ENCODE measurements at regions not wholly inside any gene's neighbourhood (a gene's known extent, or its start where the extent isn't known, plus 50 kb on each side); places are given as distances from the start of the nearest gene placed in this dataset.
"Not testable (repeated sequence)": the region's sequence is repeated elsewhere in the genome, so short reads cannot be mapped to it uniquely, and the experiment has no call there.

DNA sequence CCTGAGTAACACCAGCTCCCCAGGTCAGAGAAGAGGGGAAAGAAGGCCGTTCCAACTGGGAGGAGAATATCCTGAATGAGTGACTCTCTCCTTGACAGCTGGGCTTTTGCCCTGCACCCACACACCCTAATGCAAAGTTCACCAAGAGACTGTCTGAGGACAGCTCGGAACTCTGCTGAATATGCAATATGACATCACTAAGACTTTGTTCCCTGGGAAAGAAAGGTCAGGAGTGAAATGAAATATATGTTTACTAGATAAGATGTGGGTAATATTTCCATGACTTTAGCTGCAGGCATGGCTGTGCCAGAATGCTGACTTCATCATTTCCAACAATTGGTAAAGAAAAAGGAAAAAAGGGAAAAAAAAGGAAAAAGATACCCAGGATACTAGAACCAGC, 488.2 kb upstream of the RAB6C start:
- TF ChIP-seq, protein P1, sequence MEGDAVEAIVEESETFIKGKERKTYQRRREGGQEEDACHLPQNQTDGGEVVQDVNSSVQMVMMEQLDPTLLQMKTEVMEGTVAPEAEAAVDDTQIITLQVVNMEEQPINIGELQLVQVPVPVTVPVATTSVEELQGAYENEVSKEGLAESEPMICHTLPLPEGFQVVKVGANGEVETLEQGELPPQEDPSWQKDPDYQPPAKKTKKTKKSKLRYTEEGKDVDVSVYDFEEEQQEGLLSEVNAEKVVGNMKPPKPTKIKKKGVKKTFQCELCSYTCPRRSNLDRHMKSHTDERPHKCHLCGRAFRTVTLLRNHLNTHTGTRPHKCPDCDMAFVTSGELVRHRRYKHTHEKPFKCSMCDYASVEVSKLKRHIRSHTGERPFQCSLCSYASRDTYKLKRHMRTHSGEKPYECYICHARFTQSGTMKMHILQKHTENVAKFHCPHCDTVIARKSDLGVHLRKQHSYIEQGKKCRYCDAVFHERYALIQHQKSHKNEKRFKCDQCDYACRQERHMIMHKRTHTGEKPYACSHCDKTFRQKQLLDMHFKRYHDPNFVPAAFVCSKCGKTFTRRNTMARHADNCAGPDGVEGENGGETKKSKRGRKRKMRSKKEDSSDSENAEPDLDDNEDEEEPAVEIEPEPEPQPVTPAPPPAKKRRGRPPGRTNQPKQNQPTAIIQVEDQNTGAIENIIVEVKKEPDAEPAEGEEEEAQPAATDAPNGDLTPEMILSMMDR (conservative IDR thresholded peaks at IDR 0.05; ENCODE audit: low read depth, low read length) = no peak
- no peak for DNase-seq (ENCODE audit: low read depth)
- no peak overlapping the region for H3K4me3 ChIP-seq (ENCODE audit: low read length)

DNA sequence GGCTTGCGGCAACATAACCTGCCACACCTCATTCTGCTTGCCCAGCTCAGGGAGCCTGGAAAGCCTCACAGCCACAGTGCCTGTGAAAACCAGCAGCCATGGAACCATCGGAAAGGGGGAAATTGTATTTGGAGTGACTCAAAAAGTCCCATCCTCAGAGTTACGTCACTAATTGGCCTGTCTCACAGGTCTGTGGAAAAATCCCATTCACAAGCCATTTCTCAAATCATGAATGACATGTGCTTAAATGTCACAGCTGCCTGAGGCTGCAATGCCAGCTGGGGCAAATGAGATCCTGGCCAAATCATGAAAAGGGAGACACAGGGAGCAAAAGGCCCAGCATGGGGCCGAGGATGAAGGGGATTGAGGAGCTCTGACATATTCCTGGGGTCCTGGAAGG, 486.9 kb upstream of the RAB6C start:
- TF ChIP-seq, protein P1 (conservative IDR thresholded peaks at IDR 0.05; ENCODE audit: low read depth, low read length) = no peak
- no peak for DNase-seq (ENCODE audit: low read depth)
- H3K4me3 ChIP-seq (ENCODE audit: low read length) = no peak overlapping the region

DNA sequence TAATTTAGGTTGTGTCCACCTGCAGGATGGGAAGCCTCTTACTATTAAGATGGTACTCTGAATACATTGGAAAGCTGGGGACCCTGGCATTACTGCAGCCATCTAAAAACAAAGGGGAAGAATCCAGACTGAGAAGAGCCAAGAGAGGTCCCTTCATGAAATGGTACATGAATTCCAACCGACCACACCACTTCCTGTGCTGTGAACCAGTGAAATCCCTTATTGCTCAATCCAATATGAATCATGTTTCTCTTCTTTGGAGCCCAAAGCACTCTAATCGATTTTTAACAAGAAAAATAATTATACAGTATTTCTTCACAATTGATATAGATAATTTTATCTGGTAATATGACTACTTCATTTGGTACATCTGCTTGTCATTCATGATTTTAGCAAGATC, 479.7 kb upstream of the RAB6C start:
- H3K4me3 ChIP-seq (ENCODE audit: low read length) = no peak overlapping the region
- DNase-seq (ENCODE audit: low read depth) = no peak
- TF ChIP-seq, protein P1 (conservative IDR thresholded peaks at IDR 0.05; ENCODE audit: low read depth, low read length) = no peak

DNA sequence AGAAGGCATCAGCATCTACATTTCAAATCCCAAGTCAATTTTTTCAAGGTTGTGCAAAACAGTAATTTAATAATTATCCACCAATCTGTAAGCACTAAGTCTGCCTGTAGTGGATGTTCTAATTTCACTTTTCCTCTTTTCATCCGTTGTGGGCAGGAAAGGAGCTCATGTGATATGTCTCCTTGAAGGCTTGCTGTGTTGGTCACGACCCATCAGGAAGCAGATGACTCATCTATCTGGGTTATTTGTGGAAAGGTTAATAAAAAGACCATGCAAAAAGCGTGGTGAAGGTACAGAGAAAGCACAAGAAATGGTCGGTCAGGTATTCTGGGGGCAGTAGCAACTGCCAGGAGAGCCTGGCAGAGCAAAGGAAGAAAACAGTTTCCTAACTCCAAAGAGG, 476.7 kb upstream of the RAB6C start:
- DNase-seq (ENCODE audit: low read depth) = no peak
- TF ChIP-seq, protein P1 (conservative IDR thresholded peaks at IDR 0.05; ENCODE audit: low read depth, low read length) = no peak

DNA sequence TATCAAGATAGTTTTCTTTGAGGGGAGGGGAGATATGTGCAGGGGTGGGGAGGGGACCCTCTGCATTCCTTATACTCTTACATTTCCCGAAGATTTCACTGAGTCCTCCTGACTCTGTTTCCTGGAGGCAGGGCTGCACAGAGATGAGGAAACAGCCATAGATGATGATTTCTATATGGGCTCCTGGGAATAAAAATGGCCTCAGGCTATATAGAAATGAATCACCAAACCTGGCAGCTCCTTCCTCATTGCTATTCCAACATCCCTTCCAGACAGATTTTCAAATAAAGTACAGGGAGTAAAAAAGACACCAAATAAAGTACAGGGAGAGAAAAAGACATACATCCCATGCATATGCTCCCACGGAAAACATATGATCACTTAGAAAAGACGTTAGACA, 474.8 kb upstream of the RAB6C start:
- TF ChIP-seq, protein P1 (conservative IDR thresholded peaks at IDR 0.05; ENCODE audit: low read depth, low read length) = no peak
- no peak overlapping the region for H3K4me3 ChIP-seq (ENCODE audit: low read length)
- DNase-seq (ENCODE audit: low read depth) = no peak

More for the DNA sequence above, 476.7 kb upstream of the RAB6C start:
- no peak overlapping the region for H3K4me3 ChIP-seq (ENCODE audit: low read length)

DNA sequence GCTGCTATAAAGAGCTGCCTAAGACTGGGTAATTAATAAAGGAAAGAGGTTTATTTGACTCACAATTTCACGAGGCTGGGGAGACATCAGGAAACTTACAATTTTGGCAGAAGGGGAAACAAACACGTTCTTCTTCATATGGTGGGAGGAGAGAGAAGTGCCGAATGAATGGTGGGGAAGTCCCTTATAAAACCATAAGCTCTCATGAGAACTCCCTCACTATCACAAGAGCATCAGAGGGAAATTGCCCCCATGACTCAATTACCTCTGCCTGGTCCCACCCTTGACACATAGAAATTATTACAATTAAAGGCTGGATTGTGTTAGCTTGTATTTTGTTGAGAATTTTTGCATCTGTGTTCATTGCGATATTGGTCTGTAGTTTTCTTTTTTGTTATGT, 460.5 kb upstream of the RAB6C start:
- DNase-seq (ENCODE audit: low read depth) = no peak
- TF ChIP-seq, protein P1 (conservative IDR thresholded peaks at IDR 0.05; ENCODE audit: low read depth, low read length) = no peak
- H3K4me3 ChIP-seq (ENCODE audit: low read length) = no peak overlapping the region

DNA sequence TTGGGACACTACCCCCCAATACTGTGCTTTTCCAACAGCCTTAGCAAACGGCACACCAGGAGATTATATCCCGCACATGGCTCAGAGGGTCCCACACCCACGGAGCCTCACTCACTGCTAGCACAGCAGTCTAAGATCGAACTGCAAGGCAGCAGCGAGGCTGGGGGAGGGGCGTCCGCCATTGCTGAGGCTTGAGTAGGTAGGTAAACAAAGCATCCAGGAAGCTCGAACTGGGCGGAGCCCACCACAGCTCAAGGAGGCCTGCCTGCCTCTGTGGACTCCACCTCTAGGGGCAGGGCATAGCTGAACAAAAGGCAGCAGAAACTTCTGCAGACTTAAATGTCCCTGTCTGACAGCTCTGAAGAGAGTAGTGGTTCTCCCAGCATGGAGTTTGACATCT, 447.3 kb upstream of the RAB6C start:
- H3K4me3 ChIP-seq (ENCODE audit: low read length); DNase-seq (ENCODE audit: low read depth): not testable (repeated sequence)

DNA sequence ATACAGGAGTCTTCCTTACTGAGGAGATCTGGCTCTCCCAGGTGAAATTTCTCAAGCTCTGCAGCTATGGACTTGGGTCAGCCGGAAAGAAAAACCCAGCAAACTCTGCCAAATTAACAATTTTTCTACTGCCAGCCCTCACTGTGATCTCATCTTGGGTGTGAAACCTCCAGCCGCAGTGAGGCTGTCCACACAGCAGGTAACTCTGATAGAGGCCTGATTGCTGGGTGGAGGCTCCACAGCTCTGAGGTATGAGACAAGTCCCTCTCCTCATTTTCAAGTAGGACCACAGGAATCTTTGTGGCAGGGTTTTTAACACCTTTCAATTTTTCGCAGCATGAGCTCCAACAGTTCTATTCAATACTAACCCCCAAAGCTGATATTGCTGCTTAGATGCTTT, 430.6 kb upstream of the RAB6C start:
- TF ChIP-seq, protein P1 (conservative IDR thresholded peaks at IDR 0.05; ENCODE audit: low read depth, low read length) = no peak
- DNase-seq (ENCODE audit: low read depth) = no peak
- no peak overlapping the region for H3K4me3 ChIP-seq (ENCODE audit: low read length)

Measured in retinal pigment epithelial cell (primary cell).